HepG2 (cell line): ENCODE measurements at regions not wholly inside any gene's neighbourhood (a gene's known extent, or its start where the extent isn't known, plus 50 kb on each side); places are given as distances from the start of the nearest gene placed in this dataset.

Experiments used
- ATAC-seq: fragments of 200-7000 bp; cut with Tn5 transposase; 3 replicates; pipeline ENCODE4 v1.9.1; 2020; ENCODE audit warnings: mild to moderate bottlenecking, moderate library complexity
- BruUV-seq: library from RNA; stranded (reverse); fragments of 400-500 nt; replicated peaks from 2 replicates; lab custom pipeline; 2021; lab: Mats Ljungman, UMichigan
- CTCF ChIA-PET: fragments of 300-600 bp; formaldehyde crosslinking; extraction: SDS; loops from one replicate; lab custom pipeline; 2021; ENCODE audit warnings: low total read pairs, inconsistent platforms, low intra/inter-chr PET ratio; lab: Yijun Ruan, JAX
- POLR2A ChIA-PET: fragments of 350-600 bp; sonication (Branson Sonifier 250); formaldehyde crosslinking; loops from one replicate; lab custom pipeline; 2020; ENCODE audit warnings: antibody characterized with exemption, inconsistent platforms; lab: Yijun Ruan, JAX
- DNase-seq: peaks from one replicate; pipeline ENCODE4 v3.0.0-alpha.2; 2015; ENCODE audit warnings: low spot score
- FAIRE-seq: peaks from 3 replicates; lab custom pipeline; 2011; peaks lifted over from hg19 to GRCh38; lab: Jason Lieb, UNC
- H2AFZ ChIP-seq: one replicate; pipeline ENCODE4 v1.6.1; 2011; ENCODE audit warnings: low read length, inconsistent platforms
- H3K27ac ChIP-seq: fragments of 300-600 bp; 3 replicates; pipeline ENCODE4 v1.8.0; 2011; ENCODE audit warnings: mixed run types, mild to moderate bottlenecking, mixed read lengths, low read length, inconsistent platforms; ENCODE audit not compliant: insufficient read depth; ENCODE audit errors: extremely low read length
- H3K27me3 ChIP-seq, 2 experiments: fragments of 200-600 bp in 1 of 2; 2 replicates in 1 of 2; 3 replicates in 1 of 2; pipeline versions ENCODE4 v1.6.0 to v1.8.0; 2011; ENCODE audit warnings: low read length in 2 of 2, mild to moderate bottlenecking in 2 of 2, moderate library complexity in 2 of 2, inconsistent platforms in 1 of 2; ENCODE audit not compliant: insufficient read depth in 2 of 2, control insufficient read depth in 1 of 2
- H3K36me3 ChIP-seq, 2 experiments: fragments of 200-600 bp in 1 of 2; replicated peaks in 1 of 2; 2 replicates in 1 of 2; 3 replicates in 1 of 2; pipeline versions ENCODE4 v1.5.1 to v1.8.0; 2011; ENCODE audit warnings: low read length in 2 of 2, inconsistent platforms in 1 of 2; ENCODE audit not compliant: insufficient read depth in 2 of 2, control insufficient read depth in 1 of 2
- H3K4me1 ChIP-seq: 2 replicates; pipeline ENCODE4 v1.5.1; 2012; ENCODE audit warnings: low read length, inconsistent platforms; ENCODE audit not compliant: insufficient read depth
- H3K4me2 ChIP-seq: 2 replicates; pipeline ENCODE4 v1.6.0; 2011; ENCODE audit warnings: low read depth, low read length, inconsistent platforms
- H3K4me3 ChIP-seq, 3 experiments: fragments of 200-600 bp in 1 of 3; sonication (generic), shearing (Covaris generic) in 1 of 3; replicated peaks in 1 of 3; 2 replicates each; pipeline ENCODE4 v1.5.1; 2011 to 2016; ENCODE audit warnings: low read length in 3 of 3, inconsistent platforms in 2 of 3, low read depth in 2 of 3, mild to moderate bottlenecking in 2 of 3, control low read depth in 1 of 3, mixed read lengths in 1 of 3; ENCODE audit not compliant: insufficient read depth in 1 of 3
- H3K79me2 ChIP-seq: one replicate; pipeline ENCODE4 v1.6.1; 2011; ENCODE audit warnings: low read length, inconsistent platforms; ENCODE audit not compliant: insufficient read depth
- H3K9ac ChIP-seq: 2 replicates; pipeline ENCODE4 v1.6.0; 2011; ENCODE audit warnings: mild to moderate bottlenecking, low read depth, low read length, inconsistent platforms; ENCODE audit not compliant: insufficient read depth
- H3K9me3 ChIP-seq: 2 replicates; pipeline ENCODE4 v1.5.1; 2012; ENCODE audit warnings: mild to moderate bottlenecking, low read length
- H4K20me1 ChIP-seq: 2 replicates; pipeline ENCODE4 v1.6.0; 2011; ENCODE audit warnings: inconsistent platforms, mild to moderate bottlenecking, low read length, moderate library complexity; ENCODE audit not compliant: insufficient read depth
- HNRNPL ChIP-seq: fragments of 200-400 bp; formaldehyde crosslinking; IDR thresholded peaks from 2 replicates; pipeline ENCODE4 v1.6.1; 2017; ENCODE audit warnings: mild to moderate bottlenecking, low read depth, low read length
- KDM6A ChIP-seq: IDR thresholded peaks from 2 replicates; pipeline ENCODE4 v1.6.1; 2016; ENCODE audit warnings: low read depth
- MBD4 ChIP-seq: IDR thresholded peaks from 2 replicates; pipeline ENCODE4 v1.6.1; 2012; ENCODE audit warnings: low read length, inconsistent platforms, borderline replicate concordance
- SMC3 ChIP-seq: IDR thresholded peaks from 2 replicates; pipeline ENCODE4 v1.6.1; 2011; ENCODE audit warnings: low read length, improper control_type of control experiment
- YEATS4 ChIP-seq: sonication (generic); formaldehyde crosslinking; IDR thresholded peaks from 2 replicates; pipeline ENCODE4 v1.4.0; 2020; ENCODE audit warnings: missing genetic modification reagents, borderline replicate concordance
- ZBTB7B ChIP-seq: sonication (generic); formaldehyde crosslinking; IDR thresholded peaks from 2 replicates; pipeline ENCODE4 v1.4.0; 2020; ENCODE audit warnings: missing genetic modification reagents
- ZIK1 ChIP-seq: sonication (generic); formaldehyde crosslinking; IDR thresholded peaks from 2 replicates; pipeline ENCODE4 v1.5.0; 2020; ENCODE audit warnings: mild to moderate bottlenecking, low read depth, missing genetic modification reagents, borderline replicate concordance
- ZNF234 ChIP-seq: sonication (generic); formaldehyde crosslinking; conservative IDR thresholded peaks from 2 replicates; pipeline ENCODE4 v1.5.1; 2020; ENCODE audit warnings: mild to moderate bottlenecking, missing genetic modification reagents
- ZNF382 ChIP-seq: sonication (generic); formaldehyde crosslinking; IDR thresholded peaks from 2 replicates; pipeline ENCODE4 v1.5.0; 2020; ENCODE audit warnings: missing genetic modification reagents, mild to moderate bottlenecking, borderline replicate concordance
- ZNF383 ChIP-seq: sonication (generic); formaldehyde crosslinking; IDR thresholded peaks from 2 replicates; pipeline ENCODE4 v1.4.0; 2020; ENCODE audit warnings: missing genetic modification reagents, mild to moderate bottlenecking, borderline replicate concordance
- ZNF484 ChIP-seq: sonication (generic); formaldehyde crosslinking; IDR thresholded peaks from 2 replicates; pipeline ENCODE4 v1.5.1; 2020; ENCODE audit warnings: mild to moderate bottlenecking, low read depth, missing genetic modification reagents, borderline replicate concordance
- ZSCAN30 ChIP-seq: sonication (generic); formaldehyde crosslinking; IDR thresholded peaks from 2 replicates; pipeline ENCODE4 v1.5.0; 2020; ENCODE audit warnings: mild to moderate bottlenecking, missing genetic modification reagents
- WGBS: methylation state at CpG from one replicate; pipeline ENCODE4 v1.1.6; 2017; ENCODE audit warnings: low lambda C conversion rate; 5-methylcytosine and 5-hydroxymethylcytosine counted together
- in situ Hi-C: cut with HindIII; loops from 2 replicates; pipeline ENCODE4 v1.10.0; 2017; ENCODE audit warnings: low pct_unique_long_range_greater_than_20kb; ENCODE audit not compliant: extremely low pct_ligation_motif_present
- intact Hi-C: fragments of 100-400 bp; cut with micrococcal nuclease; formaldehyde crosslinking; loops from one replicate; pipeline ENCODE4 v1.10.0; 2022; ENCODE audit not compliant: unreplicated experiment
- TF ChIP-seq, protein P1 (sequence below): sonication (generic); formaldehyde crosslinking; IDR thresholded peaks from 2 replicates; pipeline ENCODE4 v1.4.0; 2020; ENCODE audit warnings: low read depth, missing genetic modification reagents
- TF ChIP-seq, protein P2 (sequence below): sonication (generic); formaldehyde crosslinking; IDR thresholded peaks from 2 replicates; pipeline ENCODE4 v1.4.0; 2020; ENCODE audit warnings: missing genetic modification reagents

DNA sequence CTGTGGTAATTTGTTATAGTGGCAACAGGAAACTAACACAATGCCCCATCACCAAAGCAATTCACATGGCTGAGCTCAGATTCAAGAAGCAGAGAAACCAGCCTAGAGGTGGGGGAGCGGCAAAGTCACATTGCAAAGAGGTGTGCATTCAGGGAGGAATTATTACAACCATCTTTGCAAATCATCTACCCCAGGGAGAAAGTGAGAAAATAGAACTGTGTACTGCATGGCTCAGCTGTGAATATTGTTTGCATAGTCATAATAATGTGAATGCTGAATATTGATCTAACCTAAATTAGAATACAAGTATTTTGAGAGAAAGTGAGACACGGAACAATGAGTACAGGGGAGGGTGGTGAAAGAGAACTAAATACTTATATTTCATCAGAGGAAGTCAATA lies 387.9 kb downstream of the BCOR start (continued):
- TF ChIP-seq, protein P1, sequence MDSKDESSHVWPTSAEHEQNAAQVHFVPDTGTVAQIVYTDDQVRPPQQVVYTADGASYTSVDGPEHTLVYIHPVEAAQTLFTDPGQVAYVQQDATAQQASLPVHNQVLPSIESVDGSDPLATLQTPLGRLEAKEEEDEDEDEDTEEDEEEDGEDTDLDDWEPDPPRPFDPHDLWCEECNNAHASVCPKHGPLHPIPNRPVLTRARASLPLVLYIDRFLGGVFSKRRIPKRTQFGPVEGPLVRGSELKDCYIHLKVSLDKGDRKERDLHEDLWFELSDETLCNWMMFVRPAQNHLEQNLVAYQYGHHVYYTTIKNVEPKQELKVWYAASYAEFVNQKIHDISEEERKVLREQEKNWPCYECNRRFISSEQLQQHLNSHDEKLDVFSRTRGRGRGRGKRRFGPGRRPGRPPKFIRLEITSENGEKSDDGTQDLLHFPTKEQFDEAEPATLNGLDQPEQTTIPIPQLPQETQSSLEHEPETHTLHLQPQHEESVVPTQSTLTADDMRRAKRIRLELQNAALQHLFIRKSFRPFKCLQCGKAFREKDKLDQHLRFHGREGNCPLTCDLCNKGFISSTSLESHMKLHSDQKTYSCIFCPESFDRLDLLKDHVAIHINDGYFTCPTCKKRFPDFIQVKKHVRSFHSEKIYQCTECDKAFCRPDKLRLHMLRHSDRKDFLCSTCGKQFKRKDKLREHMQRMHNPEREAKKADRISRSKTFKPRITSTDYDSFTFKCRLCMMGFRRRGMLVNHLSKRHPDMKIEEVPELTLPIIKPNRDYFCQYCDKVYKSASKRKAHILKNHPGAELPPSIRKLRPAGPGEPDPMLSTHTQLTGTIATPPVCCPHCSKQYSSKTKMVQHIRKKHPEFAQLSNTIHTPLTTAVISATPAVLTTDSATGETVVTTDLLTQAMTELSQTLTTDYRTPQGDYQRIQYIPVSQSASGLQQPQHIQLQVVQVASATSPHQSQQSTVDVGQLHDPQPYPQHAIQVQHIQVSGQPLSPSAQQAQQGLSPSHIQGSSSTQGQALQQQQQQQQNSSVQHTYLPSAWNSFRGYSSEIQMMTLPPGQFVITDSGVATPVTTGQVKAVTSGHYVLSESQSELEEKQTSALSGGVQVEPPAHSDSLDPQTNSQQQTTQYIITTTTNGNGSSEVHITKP = no peak

DNA sequence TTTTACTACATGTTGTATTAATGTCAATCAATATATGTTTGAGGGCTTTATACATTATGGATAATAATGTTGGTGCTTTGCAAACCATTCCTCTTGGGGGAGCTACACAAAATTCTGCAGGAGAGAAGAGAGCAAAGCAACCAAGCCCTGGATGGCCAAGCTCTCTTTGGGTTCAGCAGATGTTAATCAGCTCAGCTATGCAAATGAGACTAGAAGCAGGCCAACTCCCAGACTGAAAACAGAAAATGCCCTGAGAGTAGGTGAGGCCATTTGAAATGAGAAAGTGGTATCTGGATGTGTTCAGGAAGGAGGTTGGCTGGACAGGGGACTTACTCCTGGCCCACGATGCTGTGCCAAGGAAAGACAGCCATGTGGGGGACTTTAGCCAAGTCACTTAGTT lies 387.0 kb downstream of the BCOR start:
- BruUV-seq = no TSS peak
- POLR2A ChIA-PET = no interaction called here
- Histone ChIP-seq H4K20me1 (no peaks in the 10 kb centered on the region), H3K9ac (no peak overlapping the region), H3K36me3 (no peaks in the 10 kb centered on the region), H2AFZ (no peak overlapping the region), H3K9me3 (no peaks in the 10 kb centered on the region), H3K27me3 (no peaks in the 10 kb centered on the region), H3K27ac (no peak overlapping the region), H3K4me1 (no peaks in the 10 kb centered on the region), H3K4me2 (no peak overlapping the region), H3K79me2 (no peaks in the 10 kb centered on the region), H3K4me3 (no peak overlapping the region)
- CTCF ChIA-PET = no interaction called here
- no peak for ATAC-seq
- FAIRE-seq = no peak
- WGBS = 0% methylated on average over 1 of the region's 1 CpG
- intact Hi-C loops (no loop called here), in situ Hi-C loops (no loop called here)
- TF ChIP-seq, protein P2, sequence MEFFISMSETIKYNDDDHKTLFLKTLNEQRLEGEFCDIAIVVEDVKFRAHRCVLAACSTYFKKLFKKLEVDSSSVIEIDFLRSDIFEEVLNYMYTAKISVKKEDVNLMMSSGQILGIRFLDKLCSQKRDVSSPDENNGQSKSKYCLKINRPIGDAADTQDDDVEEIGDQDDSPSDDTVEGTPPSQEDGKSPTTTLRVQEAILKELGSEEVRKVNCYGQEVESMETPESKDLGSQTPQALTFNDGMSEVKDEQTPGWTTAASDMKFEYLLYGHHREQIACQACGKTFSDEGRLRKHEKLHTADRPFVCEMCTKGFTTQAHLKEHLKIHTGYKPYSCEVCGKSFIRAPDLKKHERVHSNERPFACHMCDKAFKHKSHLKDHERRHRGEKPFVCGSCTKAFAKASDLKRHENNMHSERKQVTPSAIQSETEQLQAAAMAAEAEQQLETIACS (CRISPR knock-in tag) = no peak
- no peak for TF ChIP-seq SMC3
- no peak for TF ChIP-seq ZSCAN30
- TF ChIP-seq YEATS4 (CRISPR knock-in tag) = no peak
- no peak for TF ChIP-seq ZBTB7B (CRISPR knock-in tag)
- TF ChIP-seq ZNF382 (CRISPR knock-in tag) = no peak
- no peak for TF ChIP-seq ZNF234 (CRISPR knock-in tag)
- TF ChIP-seq ZNF484 (CRISPR knock-in tag) = no peak
- no peak for TF ChIP-seq ZIK1 (CRISPR knock-in tag)
- TF ChIP-seq HNRNPL = no peak
- TF ChIP-seq KDM6A (CRISPR knock-in tag) = no peak
- TF ChIP-seq MBD4 = no peak
- TF ChIP-seq ZNF383 = no peak
- DNase-seq = no peak
